Fibroblast of villous mesenchyme (primary cell): ENCODE measurements at regions not wholly inside any gene's neighbourhood (a gene's known extent, or its start where the extent isn't known, plus 50 kb on each side); places are given as distances from the start of the nearest gene placed in this dataset. TPM values are rescaled to one million over a fixed set of nuclear protein-coding genes. Genes with fewer than 3 reads are reported as not detected.

ENCODE experiments used
- DNase-seq: peaks from one replicate; pipeline ENCODE4 v3.0.0-alpha.2; 2010; ENCODE audit warnings: low read depth
- H3K4me3 ChIP-seq: 2 replicates; pipeline ENCODE4 v1.5.1; 2011; ENCODE audit warnings: low read depth, mild to moderate bottlenecking, low read length
- CTCF ChIP-seq: IDR thresholded peaks from 2 replicates; pipeline ENCODE4 v1.5.1; 2012; ENCODE audit warnings: low read depth, mild to moderate bottlenecking, low read length; ENCODE audit not compliant: insufficient read depth
- small RNA-seq: library from RNA; depleted of rRNA; stranded (forward); fragments of <200 nt; gene quantifications from one replicate; pipeline ENCODE3, GENCODE V24; 2012

DNA sequence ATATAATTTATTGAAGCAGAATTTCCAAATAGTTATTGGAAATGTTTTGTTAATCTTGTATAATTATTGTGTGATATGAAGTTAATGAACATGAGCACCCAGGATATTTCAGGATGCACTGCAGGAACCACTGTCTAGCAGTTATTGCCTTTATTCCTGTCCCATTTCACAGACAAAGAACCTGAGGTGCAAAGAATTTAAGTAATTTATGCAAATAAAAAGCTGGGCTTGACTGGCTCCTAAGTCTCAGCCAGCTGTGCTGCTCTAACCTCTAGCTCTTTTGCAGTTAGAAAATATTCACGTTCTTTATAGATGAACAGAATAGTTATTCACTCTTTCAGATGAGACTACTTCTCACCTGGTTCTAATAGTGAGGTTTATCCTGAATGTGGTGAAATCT is 50.0 kb upstream of the NUDT12 start:
- no peak for TF ChIP-seq CTCF
- DNase-seq: no peak
- no peak overlapping the region for H3K4me3 ChIP-seq

Small RNA genes in the stretch of these regions (small RNA-seq; reads per million reads assigned to genes)
- not detected for gene PSMC1P5
- gene RF00322: not detected
- gene RN7SL255P: not detected
- gene RNA5SP189: not detected
- 10.0 reads per million, percentile 90 among the genes with 10 or more reads in this experiment for gene RNU1-140P
- not detected for gene RNU6-334P
